ENCODE measurements at regions not wholly inside any gene's neighbourhood (a gene's known extent, or its start where the extent isn't known, plus 50 kb on each side); places are given as distances from the start of the nearest gene placed in this dataset.

DNA sequence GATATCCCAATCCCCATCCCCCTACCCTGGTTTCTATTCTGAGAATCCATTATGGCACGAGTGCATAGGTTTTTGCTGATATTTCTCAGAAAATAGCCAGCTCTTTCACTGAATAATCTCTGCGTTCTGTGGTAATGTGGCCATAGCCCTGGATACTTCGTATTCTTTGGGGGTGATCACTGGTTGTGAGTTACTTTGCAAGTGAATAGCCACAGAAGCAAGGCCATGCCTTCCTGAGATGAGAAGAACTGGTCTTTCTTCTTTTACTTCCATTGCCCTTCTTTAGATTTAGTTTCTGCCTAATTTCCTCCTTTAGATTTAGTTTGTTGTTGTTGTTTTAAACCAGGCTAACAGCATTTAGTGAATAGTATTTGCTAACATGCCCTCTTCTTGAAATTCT is 323.4 kb downstream of the CDC14C start:
- WGBS, 2 experiments (ENCODE audit: insufficient coverage in 1 of 2, insufficient read length in 1 of 2): 76 to 86% methylated on average over 3 of the region's 3 CpGs
- no peaks in the 10 kb centered on the region for H3K27me3 Mint-ChIP-seq (ENCODE audit: insufficient read depth)
- no peak for DNase-seq
- Histone ChIP-seq H3K9me3 (ENCODE audit: control insufficient read depth, low read length) (no peaks in the 10 kb centered on the region), H3K4me1 (ENCODE audit: control insufficient read depth, insufficient read depth, low read length) (no peaks in the 10 kb centered on the region), H3K27me3 (ENCODE audit: control insufficient read depth, insufficient read depth, low read length, poor library complexity, severe bottlenecking) (no peaks in the 10 kb centered on the region), H3K9ac (ENCODE audit: extremely low read depth, low read length, poor library complexity, severe bottlenecking) (no peak overlapping the region), H3K36me3 (ENCODE audit: control insufficient read depth, insufficient read depth, low read length) (no peaks in the 10 kb centered on the region), H3K27ac (ENCODE audit: low read depth, low read length) (no peak overlapping the region), H3K4me3 (ENCODE audit: low read length) (no peak overlapping the region)
- H3K9me3 Mint-ChIP-seq: no peaks in the 10 kb centered on the region
- no peak overlapping the region for H3K27ac Mint-ChIP-seq
- no peak overlapping the region for H3K4me3 Mint-ChIP-seq
- peaks cover 25% of the 10 kb centered on the region for H3K4me1 Mint-ChIP-seq
- no peak for TF ChIP-seq CTCF (conservative IDR thresholded peaks at IDR 0.05)
- no peaks in the 10 kb centered on the region for H3K36me3 Mint-ChIP-seq (ENCODE audit: low read depth)

- WGBS, 2 experiments (ENCODE audit: insufficient coverage in 1 of 2, insufficient read length in 1 of 2): 90 to 94% methylated on average over 2 to 3 of the region's 3 CpGs
- no peak overlapping the region for H3K27ac ChIP-seq (ENCODE audit: low read depth, low read length)
- H3K4me3 ChIP-seq (ENCODE audit: low read length): no peak overlapping the region
- H3K9ac ChIP-seq (ENCODE audit: extremely low read depth, low read length, poor library complexity, severe bottlenecking): no peak overlapping the region
- no peaks in the 10 kb centered on the region for H3K27me3 ChIP-seq (ENCODE audit: control insufficient read depth, insufficient read depth, low read length, poor library complexity, severe bottlenecking)
- Mint-ChIP-seq H3K4me3 (no peak overlapping the region), H3K27ac (no peak overlapping the region), H3K27me3 (ENCODE audit: insufficient read depth) (no peaks in the 10 kb centered on the region), H3K36me3 (ENCODE audit: low read depth) (no peaks in the 10 kb centered on the region), H3K4me1 (no peaks in the 10 kb centered on the region), H3K9me3 (no peaks in the 10 kb centered on the region)
- DNase-seq: no peak
- TF ChIP-seq CTCF (conservative IDR thresholded peaks at IDR 0.05): no peak
- no peaks in the 10 kb centered on the region for H3K4me1 ChIP-seq (ENCODE audit: control insufficient read depth, insufficient read depth, low read length)
- H3K36me3 ChIP-seq (ENCODE audit: control insufficient read depth, insufficient read depth, low read length): no peaks in the 10 kb centered on the region
- H3K9me3 ChIP-seq (ENCODE audit: control insufficient read depth, low read length): no peaks in the 10 kb centered on the region
Measured at GRCh38 chr7:49255054-49255453, 330.7 kb downstream of the CDC14C start.

GRCh38 chr7:49260538-49260937 is 336.2 kb downstream of the CDC14C start:
- Mint-ChIP-seq H3K27me3 (ENCODE audit: insufficient read depth) (no peaks in the 10 kb centered on the region), H3K9me3 (no peaks in the 10 kb centered on the region), H3K4me3 (no peak overlapping the region), H3K4me1 (peaks cover 6% of the 10 kb centered on the region), H3K36me3 (ENCODE audit: low read depth) (no peaks in the 10 kb centered on the region), H3K27ac (no peak overlapping the region)
- no peak overlapping the region for H3K27ac ChIP-seq (ENCODE audit: low read depth, low read length)
- 84% methylated on average over 2 of the region's 2 CpGs; no CpG with 5 or more reads in 1 of the 2 experiments for WGBS, 2 experiments (ENCODE audit: insufficient coverage in 1 of 2, insufficient read length in 1 of 2)
- no peak overlapping the region for H3K9ac ChIP-seq (ENCODE audit: extremely low read depth, low read length, poor library complexity, severe bottlenecking)
- H3K9me3 ChIP-seq (ENCODE audit: control insufficient read depth, low read length): no peaks in the 10 kb centered on the region
- H3K36me3 ChIP-seq (ENCODE audit: control insufficient read depth, insufficient read depth, low read length): no peaks in the 10 kb centered on the region
- no peaks in the 10 kb centered on the region for H3K27me3 ChIP-seq (ENCODE audit: control insufficient read depth, insufficient read depth, low read length, poor library complexity, severe bottlenecking)
- no peak for TF ChIP-seq CTCF (conservative IDR thresholded peaks at IDR 0.05)
- no peak overlapping the region for H3K4me3 ChIP-seq (ENCODE audit: low read length)
- no peak for DNase-seq
- no peaks in the 10 kb centered on the region for H3K4me1 ChIP-seq (ENCODE audit: control insufficient read depth, insufficient read depth, low read length)
